ENCODE measurements at regions not wholly inside any gene's neighbourhood (a gene's known extent, or its start where the extent isn't known, plus 50 kb on each side); places are given as distances from the start of the nearest gene placed in this dataset.

DNA sequence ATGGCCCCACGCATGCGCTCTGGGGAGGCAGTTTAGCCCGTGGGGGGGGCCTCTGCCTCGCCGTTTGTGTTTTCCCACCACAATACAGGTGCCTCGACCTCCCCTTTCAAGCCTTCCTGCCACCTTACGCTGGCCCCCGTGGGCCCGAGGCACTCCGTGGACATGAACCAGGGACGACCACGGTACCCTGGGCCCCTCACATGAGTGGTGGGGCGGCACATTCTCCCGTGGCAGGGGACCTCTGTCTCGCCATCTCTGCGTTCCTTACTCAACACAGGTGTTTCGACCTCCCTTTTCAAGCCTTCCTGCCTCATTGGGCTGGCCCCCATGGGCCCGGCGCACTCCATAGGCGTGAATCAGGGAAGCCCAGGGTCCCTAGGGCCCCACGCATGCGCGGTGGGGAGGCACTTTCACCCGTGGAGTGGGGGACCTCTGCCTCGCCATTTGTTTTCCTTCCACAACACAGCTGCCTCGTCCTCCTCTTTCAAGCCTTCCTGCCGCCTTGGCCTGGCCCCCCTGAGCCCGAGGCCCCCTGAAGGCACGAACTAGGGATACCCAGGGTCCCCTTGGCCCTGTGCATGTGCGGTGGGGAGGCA lies 339.5 kb downstream of the ALG10 start:
- Histone ChIP-seq H3K27ac (ENCODE audit: low read depth, low read length) (no peak overlapping the region), H3K4me3 (ENCODE audit: low read depth, low read length) (no peak overlapping the region), H2AFZ (ENCODE audit: low read length, unreplicated experiment) (no peak overlapping the region), H3K79me2 (ENCODE audit: control insufficient read depth, insufficient read depth, low read length, unreplicated experiment) (no peaks in the 10 kb centered on the region), H3K27me3 (ENCODE audit: insufficient read depth, low read length) (no peaks in the 10 kb centered on the region), H3K4me1 (ENCODE audit: control insufficient read depth, insufficient read depth, low read length, unreplicated experiment) (no peaks in the 10 kb centered on the region), H3K36me3 (ENCODE audit: insufficient read depth, low read length) (no peaks in the 10 kb centered on the region)

DNA sequence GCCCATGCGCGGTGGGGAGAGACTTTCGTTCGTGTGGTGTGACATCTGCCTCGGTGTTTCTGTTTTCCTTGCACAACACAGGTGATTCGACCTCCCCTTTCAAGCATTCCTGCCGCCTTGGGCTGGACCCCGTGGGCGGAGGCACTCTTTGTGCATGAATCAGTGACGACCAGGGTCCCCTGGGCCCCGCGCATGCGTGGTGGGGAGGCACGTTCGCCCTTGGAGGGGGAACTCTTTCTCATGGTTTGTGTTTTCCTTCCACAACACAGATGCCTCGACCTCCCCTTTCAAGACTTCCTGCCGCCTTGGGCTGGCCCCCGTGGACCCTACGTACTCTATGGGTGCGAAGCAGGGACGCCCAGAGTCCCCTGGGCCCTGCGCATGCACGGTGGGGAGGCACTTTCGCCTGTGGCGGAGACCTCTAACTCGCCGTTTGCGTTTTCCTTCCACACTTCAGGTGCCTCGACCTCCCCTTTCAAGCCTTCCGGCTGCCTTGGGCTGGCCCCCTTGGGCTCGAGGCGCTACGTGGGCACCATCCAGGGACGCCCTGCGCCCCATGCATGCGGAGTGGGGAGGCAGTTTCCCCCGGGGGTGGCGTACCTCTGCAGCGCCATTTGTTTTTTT lies 340.9 kb downstream of the ALG10 start:
- no peak overlapping the region for H3K4me3 ChIP-seq (ENCODE audit: low read depth, low read length)
- H3K27ac ChIP-seq (ENCODE audit: low read depth, low read length) = no peak overlapping the region
- no peaks in the 10 kb centered on the region for H3K4me1 ChIP-seq (ENCODE audit: control insufficient read depth, insufficient read depth, low read length, unreplicated experiment)
- H3K36me3 ChIP-seq (ENCODE audit: insufficient read depth, low read length) = no peaks in the 10 kb centered on the region
- H2AFZ ChIP-seq (ENCODE audit: low read length, unreplicated experiment) = no peak overlapping the region
- no peaks in the 10 kb centered on the region for H3K79me2 ChIP-seq (ENCODE audit: control insufficient read depth, insufficient read depth, low read length, unreplicated experiment)
- H3K27me3 ChIP-seq (ENCODE audit: insufficient read depth, low read length) = no peaks in the 10 kb centered on the region

DNA sequence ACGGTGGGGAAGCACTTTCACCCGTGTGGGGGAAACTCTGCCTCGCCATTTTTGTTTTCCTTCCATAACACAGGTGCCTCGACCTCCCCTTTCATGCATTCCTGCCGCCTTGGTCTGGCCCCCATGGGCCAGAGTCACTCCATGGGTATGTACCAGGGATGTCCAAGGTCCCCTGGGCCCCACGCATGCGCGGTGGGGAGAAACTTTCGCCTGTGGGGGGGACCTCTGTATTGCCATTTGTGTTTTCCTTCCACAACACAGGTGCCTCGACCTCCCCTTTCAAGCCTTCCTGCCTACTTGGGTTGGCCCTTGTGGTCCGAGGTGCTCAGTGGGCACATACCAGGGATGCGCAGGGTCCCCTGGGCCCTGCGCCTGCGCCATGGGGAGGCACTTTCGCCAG lies 345.8 kb downstream of the ALG10 start:
- Histone ChIP-seq H3K4me3 (ENCODE audit: low read depth, low read length) (no peak overlapping the region), H3K27me3 (ENCODE audit: insufficient read depth, low read length) (no peaks in the 10 kb centered on the region), H3K4me1 (ENCODE audit: control insufficient read depth, insufficient read depth, low read length, unreplicated experiment) (no peaks in the 10 kb centered on the region), H3K36me3 (ENCODE audit: insufficient read depth, low read length) (no peaks in the 10 kb centered on the region), H3K27ac (ENCODE audit: low read depth, low read length) (no peak overlapping the region), H2AFZ (ENCODE audit: low read length, unreplicated experiment) (no peak overlapping the region), H3K79me2 (ENCODE audit: control insufficient read depth, insufficient read depth, low read length, unreplicated experiment) (no peaks in the 10 kb centered on the region)

DNA sequence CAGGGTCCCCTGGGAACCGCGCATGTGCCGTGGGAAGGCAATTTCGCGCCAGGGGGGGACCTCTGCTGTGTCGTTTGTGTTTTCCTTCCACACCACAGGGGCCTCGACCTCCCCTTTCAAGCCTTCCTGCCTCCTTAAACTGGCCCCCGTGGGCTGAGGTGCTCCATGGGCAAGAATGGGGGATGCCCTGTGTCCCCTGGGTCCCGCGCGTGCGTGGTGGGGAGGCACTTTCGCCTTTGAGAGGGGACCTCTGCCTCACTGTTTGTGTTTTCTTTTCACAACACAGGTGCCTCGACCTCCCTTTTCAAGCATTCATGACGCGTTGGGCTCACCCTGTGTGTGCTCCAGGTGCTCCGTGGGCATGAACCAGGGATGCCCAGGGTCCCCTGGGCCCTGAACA lies 348.8 kb downstream of the ALG10 start:
- Histone ChIP-seq H2AFZ (ENCODE audit: low read length, unreplicated experiment) (no peak overlapping the region), H3K79me2 (ENCODE audit: control insufficient read depth, insufficient read depth, low read length, unreplicated experiment) (no peaks in the 10 kb centered on the region), H3K27me3 (ENCODE audit: insufficient read depth, low read length) (no peaks in the 10 kb centered on the region), H3K27ac (ENCODE audit: low read depth, low read length) (no peak overlapping the region), H3K4me1 (ENCODE audit: control insufficient read depth, insufficient read depth, low read length, unreplicated experiment) (no peaks in the 10 kb centered on the region), H3K36me3 (ENCODE audit: insufficient read depth, low read length) (no peaks in the 10 kb centered on the region), H3K4me3 (ENCODE audit: low read depth, low read length) (no peak overlapping the region)

DNA sequence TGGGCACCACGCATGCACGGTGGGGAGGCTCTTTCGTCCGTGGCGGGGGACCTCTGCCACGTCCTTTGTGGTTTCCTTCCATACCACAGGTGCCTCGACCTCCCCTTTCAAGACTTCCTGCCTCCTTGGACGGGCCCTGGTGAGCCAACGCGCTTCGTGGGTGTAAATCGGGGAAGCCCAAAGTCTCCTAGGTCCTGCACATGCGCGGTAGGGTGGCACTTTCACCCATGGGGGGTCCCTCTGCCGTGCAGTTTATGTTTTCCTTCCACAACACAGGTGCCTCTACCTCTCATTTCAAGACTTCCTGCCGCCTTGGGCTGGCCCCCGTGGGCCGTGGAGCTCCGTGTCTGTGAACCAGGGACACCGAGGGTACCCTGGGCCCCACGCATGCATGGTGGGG lies 349.7 kb downstream of the ALG10 start:
- Histone ChIP-seq H3K36me3 (ENCODE audit: insufficient read depth, low read length) (no peaks in the 10 kb centered on the region), H3K27me3 (ENCODE audit: insufficient read depth, low read length) (no peaks in the 10 kb centered on the region), H3K79me2 (ENCODE audit: control insufficient read depth, insufficient read depth, low read length, unreplicated experiment) (no peaks in the 10 kb centered on the region), H3K4me3 (ENCODE audit: low read depth, low read length) (no peak overlapping the region), H2AFZ (ENCODE audit: low read length, unreplicated experiment) (no peak overlapping the region), H3K27ac (ENCODE audit: low read depth, low read length) (no peak overlapping the region), H3K4me1 (ENCODE audit: control insufficient read depth, insufficient read depth, low read length, unreplicated experiment) (no peaks in the 10 kb centered on the region)

DNA sequence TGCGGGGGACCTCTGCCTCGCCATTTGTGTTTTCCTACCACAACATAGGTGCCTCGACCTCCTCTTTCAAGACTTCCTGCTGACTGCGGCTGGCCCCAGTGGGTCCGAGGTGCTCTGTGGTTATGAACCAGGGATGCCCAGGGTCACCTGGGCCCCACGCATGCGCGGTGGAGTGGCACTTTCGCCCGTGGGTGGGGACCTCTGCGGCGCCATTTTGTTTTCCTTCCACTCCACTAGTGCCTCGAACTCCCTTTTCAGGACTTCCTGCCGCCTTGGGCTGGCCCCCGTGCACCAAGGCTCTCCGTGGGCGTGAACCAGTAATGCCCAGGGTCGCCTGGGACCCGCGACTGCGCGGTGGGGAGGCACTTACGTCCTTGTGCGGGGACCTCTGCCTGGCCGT lies 351.6 kb downstream of the ALG10 start:
- Histone ChIP-seq H2AFZ (ENCODE audit: low read length, unreplicated experiment) (no peak overlapping the region), H3K36me3 (ENCODE audit: insufficient read depth, low read length) (no peaks in the 10 kb centered on the region), H3K27me3 (ENCODE audit: insufficient read depth, low read length) (no peaks in the 10 kb centered on the region), H3K4me3 (ENCODE audit: low read depth, low read length) (no peak overlapping the region), H3K27ac (ENCODE audit: low read depth, low read length) (no peak overlapping the region), H3K4me1 (ENCODE audit: control insufficient read depth, insufficient read depth, low read length, unreplicated experiment) (no peaks in the 10 kb centered on the region), H3K79me2 (ENCODE audit: control insufficient read depth, insufficient read depth, low read length, unreplicated experiment) (no peaks in the 10 kb centered on the region)

DNA sequence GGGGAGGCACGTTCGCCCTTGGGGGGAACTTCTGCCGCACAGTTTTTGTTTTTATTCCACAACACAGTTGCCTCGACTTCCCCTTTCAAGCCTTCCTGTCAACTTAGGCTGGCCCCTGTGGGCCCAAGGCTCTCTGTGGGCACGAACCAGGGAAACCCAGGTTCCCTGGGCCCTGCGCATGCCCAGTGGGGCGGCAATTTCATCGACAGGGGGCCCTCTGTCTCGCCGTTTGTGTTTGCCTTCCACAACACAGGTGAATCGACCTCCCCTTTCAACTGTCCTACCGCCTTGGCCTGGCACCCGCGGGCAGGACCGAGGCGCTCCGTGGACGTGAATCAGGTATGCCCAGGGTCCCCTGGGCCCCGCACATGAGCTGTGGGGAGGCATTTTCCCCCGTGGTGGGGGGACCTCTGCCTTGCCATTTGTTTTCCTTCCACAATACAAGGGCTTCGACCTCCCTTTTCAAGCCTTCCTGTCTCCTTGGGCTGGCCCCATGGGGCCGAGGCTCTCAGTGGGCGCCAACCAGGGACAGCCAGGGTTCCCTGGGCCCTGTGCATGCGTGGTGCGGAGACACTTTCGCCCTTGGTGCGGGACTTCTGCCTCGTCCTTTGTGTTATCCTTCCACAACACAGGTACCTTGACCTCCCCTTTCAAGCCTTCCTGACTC lies 354.0 kb downstream of the ALG10 start:
- Histone ChIP-seq H3K27me3 (ENCODE audit: insufficient read depth, low read length) (no peaks in the 10 kb centered on the region), H3K27ac (ENCODE audit: low read depth, low read length) (no peak overlapping the region), H3K79me2 (ENCODE audit: control insufficient read depth, insufficient read depth, low read length, unreplicated experiment) (no peaks in the 10 kb centered on the region), H3K4me3 (ENCODE audit: low read depth, low read length) (no peak overlapping the region), H3K4me1 (ENCODE audit: control insufficient read depth, insufficient read depth, low read length, unreplicated experiment) (no peaks in the 10 kb centered on the region), H3K36me3 (ENCODE audit: insufficient read depth, low read length) (no peaks in the 10 kb centered on the region), H2AFZ (ENCODE audit: low read length, unreplicated experiment) (no peak overlapping the region)

DNA sequence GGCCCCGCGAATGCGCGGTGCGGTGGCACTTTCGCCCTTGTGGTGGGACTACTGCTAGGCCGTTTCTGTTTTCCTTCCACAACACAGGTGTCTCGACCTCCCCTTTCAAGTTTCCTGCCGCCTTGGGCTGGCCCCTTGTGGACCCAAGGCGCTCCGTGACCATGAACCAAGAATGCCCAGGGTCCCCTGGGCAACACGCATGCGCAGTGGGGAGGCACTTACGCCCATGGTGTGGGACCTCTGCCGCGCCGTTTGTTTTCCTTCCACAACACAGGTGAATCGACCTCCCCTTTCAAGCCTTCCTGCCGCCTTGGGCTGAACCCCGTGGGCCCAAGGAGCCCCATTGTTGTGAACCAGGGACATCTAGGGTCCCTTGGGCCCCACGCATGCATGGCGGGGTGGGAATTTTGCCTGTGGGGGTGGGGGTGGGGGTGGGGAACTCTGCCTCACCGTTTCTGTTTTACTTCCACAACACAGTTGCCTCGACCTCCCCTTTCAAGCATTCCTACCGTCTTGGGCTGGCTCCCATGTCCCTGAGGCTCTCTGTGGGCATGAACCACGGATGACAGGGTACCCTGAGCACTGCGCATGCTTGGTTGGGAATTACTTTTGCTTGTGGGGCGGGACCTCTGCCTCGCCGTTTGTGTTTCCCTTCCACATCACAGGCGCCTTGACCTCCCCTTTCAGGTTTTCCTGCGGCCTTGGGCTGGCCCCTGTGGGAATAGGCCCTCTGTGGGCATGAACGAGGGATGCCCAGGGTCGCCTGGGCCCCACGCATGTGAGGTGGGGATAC lies 355.1 kb downstream of the ALG10 start:
- Histone ChIP-seq H3K27ac (ENCODE audit: low read depth, low read length) (no peak overlapping the region), H2AFZ (ENCODE audit: low read length, unreplicated experiment) (no peak overlapping the region), H3K27me3 (ENCODE audit: insufficient read depth, low read length) (no peaks in the 10 kb centered on the region), H3K4me3 (ENCODE audit: low read depth, low read length) (no peak overlapping the region), H3K79me2 (ENCODE audit: control insufficient read depth, insufficient read depth, low read length, unreplicated experiment) (no peaks in the 10 kb centered on the region), H3K36me3 (ENCODE audit: insufficient read depth, low read length) (no peaks in the 10 kb centered on the region), H3K4me1 (ENCODE audit: control insufficient read depth, insufficient read depth, low read length, unreplicated experiment) (no peaks in the 10 kb centered on the region)

DNA sequence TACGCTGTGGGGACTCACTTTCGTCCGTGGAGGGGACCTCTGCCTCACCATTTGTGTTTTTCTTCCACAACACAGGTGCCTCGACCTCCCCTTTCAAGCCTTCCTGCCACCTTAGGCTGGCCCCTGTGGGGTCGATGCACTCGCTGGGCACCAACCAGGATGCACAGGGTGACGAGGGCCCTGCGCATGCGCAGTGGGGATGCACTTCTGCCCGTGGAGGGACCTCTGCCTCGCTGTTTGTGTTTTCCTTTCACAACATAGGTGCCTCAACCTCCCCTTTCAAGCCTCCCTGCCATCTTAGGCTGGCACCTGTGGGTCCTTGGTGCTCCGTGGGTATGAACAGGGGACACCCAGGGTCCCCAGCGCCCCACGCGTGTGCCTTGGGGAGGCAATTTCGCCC lies 356.8 kb downstream of the ALG10 start:
- no peak overlapping the region for H3K27ac ChIP-seq (ENCODE audit: low read depth, low read length)
- no peaks in the 10 kb centered on the region for H3K4me1 ChIP-seq (ENCODE audit: control insufficient read depth, insufficient read depth, low read length, unreplicated experiment)
- no peaks in the 10 kb centered on the region for H3K27me3 ChIP-seq (ENCODE audit: insufficient read depth, low read length)
- no peaks in the 10 kb centered on the region for H3K79me2 ChIP-seq (ENCODE audit: control insufficient read depth, insufficient read depth, low read length, unreplicated experiment)
- H3K36me3 ChIP-seq (ENCODE audit: insufficient read depth, low read length) = no peaks in the 10 kb centered on the region
- no peak overlapping the region for H3K4me3 ChIP-seq (ENCODE audit: low read depth, low read length)
- H2AFZ ChIP-seq (ENCODE audit: low read length, unreplicated experiment) = no peak overlapping the region

DNA sequence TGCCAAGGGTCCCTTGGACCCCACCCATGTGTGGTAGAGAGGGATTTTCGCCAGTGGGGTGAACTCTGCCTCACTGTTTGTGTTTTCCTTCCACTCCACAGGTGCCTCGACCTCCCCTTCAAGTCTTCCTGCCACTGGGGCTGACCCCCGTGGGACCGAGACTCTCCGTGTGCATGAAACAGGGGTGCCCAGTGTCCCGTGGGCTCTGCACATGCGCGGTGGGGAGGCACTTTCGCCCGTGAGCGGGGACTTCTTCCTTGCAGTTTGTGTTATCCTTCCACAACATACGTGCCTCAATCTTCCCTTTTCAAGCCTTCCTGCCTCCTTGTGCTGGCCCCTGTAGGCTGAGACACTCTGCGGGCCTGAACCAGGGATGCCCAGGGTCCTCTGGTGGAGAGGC lies 362.4 kb downstream of the ALG10 start:
- Histone ChIP-seq H3K4me1 (ENCODE audit: control insufficient read depth, insufficient read depth, low read length, unreplicated experiment) (no peaks in the 10 kb centered on the region), H3K27me3 (ENCODE audit: insufficient read depth, low read length) (no peaks in the 10 kb centered on the region)

More for the DNA sequence above, 362.4 kb downstream of the ALG10 start:
- Histone ChIP-seq H3K36me3 (ENCODE audit: insufficient read depth, low read length) (no peaks in the 10 kb centered on the region), H3K4me3 (ENCODE audit: low read depth, low read length) (no peak overlapping the region), H2AFZ (ENCODE audit: low read length, unreplicated experiment) (no peak overlapping the region), H3K27ac (ENCODE audit: low read depth, low read length) (no peak overlapping the region), H3K79me2 (ENCODE audit: control insufficient read depth, insufficient read depth, low read length, unreplicated experiment) (no peaks in the 10 kb centered on the region)

Data from ACC112 (cell line).